ENCODE measurements at regions not wholly inside any gene's neighbourhood (a gene's known extent, or its start where the extent isn't known, plus 50 kb on each side); places are given as distances from the start of the nearest gene placed in this dataset.

DNA sequence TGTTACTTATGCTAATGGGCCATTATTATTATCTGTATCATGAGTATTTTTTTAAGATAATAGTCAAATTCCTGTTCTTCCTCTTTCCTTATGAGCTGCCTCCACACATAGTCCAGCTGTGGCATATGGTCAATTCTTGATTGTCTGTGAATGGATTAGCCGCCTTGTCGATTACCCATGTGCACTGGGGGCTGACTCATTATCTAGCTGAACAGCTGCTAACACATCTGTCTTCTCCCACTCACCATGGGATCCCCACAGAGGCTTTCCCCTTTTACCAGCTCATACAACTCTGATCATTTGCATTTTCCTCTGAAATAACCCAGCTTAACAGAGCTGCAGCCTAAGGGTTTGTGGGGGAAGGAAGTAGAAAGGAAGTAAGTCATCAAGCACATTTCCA is 915.0 kb downstream of the CDH11 start:
- intact Hi-C loops (cut with DNase I; ENCODE audit: low total_unique reads): no loop called here
- TF ChIP-seq EP300 (IDR thresholded peaks at IDR 0.05) (no peak), POLR2A (IDR thresholded peaks at IDR 0.05) (no peak), POLR2AphosphoS5 (IDR thresholded peaks at IDR 0.05) (no peak), CTCF (IDR thresholded peaks at IDR 0.05) (no peak)
- Histone ChIP-seq H3K27ac (no peak overlapping the region), H3K4me1 (no peaks in the 10 kb centered on the region), H3K4me3 (no peak overlapping the region), H3K36me3 (no peaks in the 10 kb centered on the region), H3K9me3 (no peaks in the 10 kb centered on the region), H3K27me3 (no peaks in the 10 kb centered on the region)
- peak in 1 of 2 donors; percentile 7 for DNase-seq
- 75 to 82% (median 78%) methylated on average over 2 of the region's 2 CpGs for WGBS, 5 donors

GRCh38 chr16:64203126-64203525 is 918.7 kb downstream of the CDH11 start:
- 65 to 86% (median 81%) methylated on average over 4 of the region's 4 CpGs for WGBS, 5 donors

DNA sequence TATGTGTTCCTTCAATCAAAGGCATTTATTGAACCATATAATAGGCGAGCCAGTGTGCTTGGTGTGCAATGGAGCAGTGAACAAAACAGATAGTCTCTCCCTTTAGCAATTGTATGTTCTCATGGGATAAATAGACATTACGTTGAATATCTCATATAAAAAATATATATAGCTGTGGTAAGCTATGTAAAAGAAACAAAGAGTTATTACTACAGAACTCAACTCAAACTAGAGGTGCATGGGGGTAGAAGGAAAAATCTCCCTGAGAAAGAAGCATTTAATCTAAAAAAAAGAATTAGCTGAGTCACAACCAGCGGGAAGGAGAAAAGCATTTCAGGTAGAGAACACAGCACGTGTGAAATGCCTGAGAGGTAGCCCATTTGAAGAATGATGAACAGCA is 919.3 kb downstream of the CDH11 start:
- no peak overlapping the region for H3K4me3 ChIP-seq
- H3K27me3 ChIP-seq: no peaks in the 10 kb centered on the region
- H3K36me3 ChIP-seq: no peaks in the 10 kb centered on the region
- H3K9me3 ChIP-seq: no peaks in the 10 kb centered on the region
- 70 to 83% (median 73%) methylated on average over 4 of the region's 4 CpGs for WGBS, 5 donors
- no peak for DNase-seq
- H3K4me1 ChIP-seq: no peaks in the 10 kb centered on the region
- TF ChIP-seq EP300 (IDR thresholded peaks at IDR 0.05): no peak
- no peak for TF ChIP-seq POLR2AphosphoS5 (IDR thresholded peaks at IDR 0.05)
- no peak for TF ChIP-seq POLR2A (IDR thresholded peaks at IDR 0.05)
- no peak for TF ChIP-seq CTCF (IDR thresholded peaks at IDR 0.05)
- intact Hi-C loops (cut with DNase I; ENCODE audit: low total_unique reads): no loop called here
- H3K27ac ChIP-seq: no peak overlapping the region

More at GRCh38 chr16:64203126-64203525, 918.7 kb downstream of the CDH11 start:
- Histone ChIP-seq H3K4me1 (no peaks in the 10 kb centered on the region), H3K27ac (no peak overlapping the region), H3K4me3 (no peak overlapping the region), H3K9me3 (no peaks in the 10 kb centered on the region), H3K36me3 (no peaks in the 10 kb centered on the region), H3K27me3 (no peaks in the 10 kb centered on the region)
- no peak for DNase-seq
- intact Hi-C loops (cut with DNase I; ENCODE audit: low total_unique reads): no loop called here
- TF ChIP-seq CTCF (IDR thresholded peaks at IDR 0.05) (no peak), POLR2AphosphoS5 (IDR thresholded peaks at IDR 0.05) (no peak), POLR2A (IDR thresholded peaks at IDR 0.05) (no peak), EP300 (IDR thresholded peaks at IDR 0.05) (no peak)

GRCh38 chr16:64196444-64196843 is 925.4 kb downstream of the CDH11 start:
- Histone ChIP-seq H3K4me3 (no peak overlapping the region), H3K27ac (no peak overlapping the region), H3K27me3 (no peaks in the 10 kb centered on the region), H3K4me1 (no peaks in the 10 kb centered on the region), H3K36me3 (no peaks in the 10 kb centered on the region), H3K9me3 (no peaks in the 10 kb centered on the region)
- 24 to 55% (median 38%) methylated on average over 1 of the region's 1 CpG for WGBS, 5 donors
- intact Hi-C loops (cut with DNase I; ENCODE audit: low total_unique reads): no loop called here
- DNase-seq: no peak
- no peak for TF ChIP-seq CTCF (IDR thresholded peaks at IDR 0.05)
- TF ChIP-seq POLR2A (IDR thresholded peaks at IDR 0.05): no peak
- TF ChIP-seq EP300 (IDR thresholded peaks at IDR 0.05): no peak
- no peak for TF ChIP-seq POLR2AphosphoS5 (IDR thresholded peaks at IDR 0.05)

All from stomach (tissue), 8 donors.